Endothelial cell of umbilical vein (primary cell): ENCODE measurements at regions not wholly inside any gene's neighbourhood (a gene's known extent, or its start where the extent isn't known, plus 50 kb on each side); places are given as distances from the start of the nearest gene placed in this dataset.

Experiments
- BruUV-seq: library from RNA; stranded (reverse); fragments of 400-500 nt; replicated peaks from 2 replicates; lab custom pipeline; 2021; lab: Mats Ljungman, UMichigan
- CTCF ChIA-PET: fragments of 300-600, 350-600 bp; sonication (Branson Sonifier 250); formaldehyde crosslinking; loops from one replicate; lab custom pipeline; 2021; ENCODE audit warnings: antibody characterized with exemption, inconsistent platforms; lab: Charles Lee
- POLR2A ChIA-PET: fragments of 300-600, 350-600 bp; sonication (Branson Sonifier 250); formaldehyde crosslinking; loops from one replicate; lab custom pipeline; 2021; ENCODE audit warnings: antibody characterized with exemption, inconsistent platforms; lab: Charles Lee
- DNase-seq: peaks from one replicate; pipeline ENCODE4 v3.0.0-alpha.2; 2011; ENCODE audit warnings: low read depth, low spot score
- FAIRE-seq: peaks from 2 replicates; lab custom pipeline; 2011; peaks lifted over from hg19 to GRCh38; lab: Jason Lieb, UNC
- H2AFZ ChIP-seq: 2 replicates; pipeline ENCODE4 v1.6.0; 2012; ENCODE audit warnings: low read depth, low read length, control low read depth, inconsistent platforms
- H3K27ac ChIP-seq: 2 replicates; pipeline ENCODE4 v1.5.1; 2011; ENCODE audit warnings: low read depth, mild to moderate bottlenecking, control low read depth, low read length, moderate library complexity; ENCODE audit not compliant: insufficient read depth
- H3K27me3 ChIP-seq, 2 experiments: 2 replicates each; pipeline versions ENCODE4 v1.6.0 to v1.6.1; 2011; ENCODE audit warnings: low read length in 2 of 2, mixed read lengths in 1 of 2; ENCODE audit not compliant: control insufficient read depth in 2 of 2, insufficient read depth in 2 of 2
- H3K36me3 ChIP-seq, 2 experiments: 2 replicates in 1 of 2; 3 replicates in 1 of 2; pipeline ENCODE4 v1.5.1; 2011; ENCODE audit warnings: low read length in 2 of 2, mild to moderate bottlenecking in 1 of 2, moderate library complexity in 1 of 2; ENCODE audit not compliant: control insufficient read depth in 2 of 2, insufficient read depth in 2 of 2; ENCODE audit errors: extremely low read depth in 1 of 2
- H3K4me1 ChIP-seq: 3 replicates; pipeline ENCODE4 v1.5.1; 2011; ENCODE audit warnings: mild to moderate bottlenecking, low read length; ENCODE audit not compliant: control insufficient read depth, insufficient read depth; ENCODE audit errors: extremely low read depth
- H3K4me2 ChIP-seq: 2 replicates; pipeline ENCODE4 v1.6.1; 2011; ENCODE audit warnings: low read length, control low read depth, mixed read lengths; ENCODE audit not compliant: insufficient read depth
- H3K4me3 ChIP-seq, 3 experiments: fragments of 200-600 bp in 1 of 3; sonication (generic), shearing (Covaris generic) in 1 of 3; replicated peaks in 1 of 3; 2 replicates each; pipeline ENCODE4 v1.5.1; 2011 to 2016; ENCODE audit warnings: control low read depth in 3 of 3, low read length in 3 of 3, mild to moderate bottlenecking in 2 of 3, inconsistent platforms in 1 of 3, low read depth in 1 of 3, moderate library complexity in 1 of 3; ENCODE audit not compliant: insufficient read depth in 1 of 3
- H3K79me2 ChIP-seq: 2 replicates; pipeline ENCODE4 v1.6.0; 2012; ENCODE audit warnings: low read length, inconsistent platforms; ENCODE audit not compliant: control insufficient read depth, insufficient read depth
- H3K9ac ChIP-seq: replicated peaks from 2 replicates; pipeline ENCODE3; 2011; ENCODE audit warnings: low read length, control low read depth; ENCODE audit not compliant: insufficient read depth; ENCODE audit errors: extremely low read depth
- H3K9me1 ChIP-seq: replicated peaks from 3 replicates; pipeline ENCODE4 v1.6.0; 2011; ENCODE audit warnings: mild to moderate bottlenecking, low read length; ENCODE audit not compliant: control insufficient read depth, insufficient read depth; ENCODE audit errors: extremely low read depth
- H3K9me3 ChIP-seq: replicated peaks from 2 replicates; pipeline ENCODE4 v1.5.1; 2012; ENCODE audit warnings: low read length, inconsistent platforms; ENCODE audit not compliant: control insufficient read depth, insufficient read depth
- H4K20me1 ChIP-seq: replicated peaks from 2 replicates; pipeline ENCODE3; 2011; ENCODE audit warnings: mild to moderate bottlenecking, low read length; ENCODE audit not compliant: control insufficient read depth, insufficient read depth; ENCODE audit errors: extremely low read depth
- EZH2 ChIP-seq: IDR thresholded peaks from 2 replicates; pipeline ENCODE4 v1.6.1; 2012; ENCODE audit warnings: borderline replicate concordance, low read depth, mild to moderate bottlenecking, moderate library complexity, low read length, inconsistent platforms; ENCODE audit not compliant: severe bottlenecking
- FOS ChIP-seq: IDR thresholded peaks from 2 replicates; pipeline ENCODE4 v1.6.1; 2011; ENCODE audit warnings: mild to moderate bottlenecking, low read length, moderate library complexity, borderline replicate concordance; ENCODE audit not compliant: insufficient read depth
- GATA2 ChIP-seq: IDR thresholded peaks from 2 replicates; pipeline ENCODE4 v1.7.0; 2011; ENCODE audit warnings: low read depth, mild to moderate bottlenecking, moderate library complexity, mixed read lengths, low read length; ENCODE audit not compliant: insufficient read length, insufficient read depth
- JUN ChIP-seq: IDR thresholded peaks from 2 replicates; pipeline ENCODE4 v1.6.1; 2011; ENCODE audit warnings: borderline replicate concordance, low read depth; ENCODE audit not compliant: insufficient read length, insufficient read depth
- MYC ChIP-seq: IDR thresholded peaks from one replicate; pipeline ENCODE4 v1.6.1; 2011; ENCODE audit warnings: mild to moderate bottlenecking, low read depth, low read length
- POLR2A ChIP-seq: IDR thresholded peaks from 2 replicates; pipeline ENCODE4 v1.6.1; 2012; ENCODE audit warnings: low read depth, mild to moderate bottlenecking, control low read depth, low read length
- POLR2AphosphoS5 ChIP-seq: IDR thresholded peaks from 2 replicates; pipeline ENCODE4 v1.6.1; 2012; ENCODE audit warnings: low read depth, mild to moderate bottlenecking, control low read depth, low read length, moderate library complexity; ENCODE audit not compliant: insufficient read depth
- dilution Hi-C: fragments of 300-500 bp; cut with MboI; formaldehyde crosslinking; loops from one replicate; pipeline ENCODE4 v1.15.0; 2019; ENCODE audit warnings: low sequenced_read_pairs; ENCODE audit not compliant: extremely low pct_ligation_motif_present
- intact Hi-C: fragments of 100-400 bp; cut with micrococcal nuclease; formaldehyde crosslinking; loops from one replicate; pipeline ENCODE4 v1.10.0; 2022
- TF ChIP-seq, protein P1 (sequence below), 2 donors: IDR thresholded peaks; 1 replicate in 1 of 2; 2 replicates in 1 of 2; pipeline ENCODE4 v1.5.1; 2011; ENCODE audit warnings: low read length in 2 of 2, mild to moderate bottlenecking in 2 of 2, moderate library complexity in 2 of 2, control low read depth in 1 of 2, inconsistent platforms in 1 of 2, low read depth in 1 of 2; ENCODE audit not compliant: insufficient read depth in 1 of 2; ENCODE audit errors: extremely low read depth in 1 of 2
- TF ChIP-seq, protein P2 (sequence below): IDR thresholded peaks from 2 replicates; pipeline ENCODE4 v1.6.1; 2011; ENCODE audit not compliant: insufficient read depth, insufficient read length

- dilution Hi-C loops (no loop called here), intact Hi-C loops (no loop called here)
- Histone ChIP-seq H4K20me1 (no peaks in the 10 kb centered on the region), H3K4me2 (no peak overlapping the region), H3K27me3 (no peaks in the 10 kb centered on the region), H3K36me3 (no peaks in the 10 kb centered on the region), H2AFZ (no peak overlapping the region), H3K79me2 (no peaks in the 10 kb centered on the region), H3K9me1 (no peaks in the 10 kb centered on the region), H3K27ac (no peak overlapping the region), H3K9me3 (no peaks in the 10 kb centered on the region), H3K4me3 (no peak overlapping the region), H3K9ac (no peak overlapping the region), H3K4me1 (no peaks in the 10 kb centered on the region)
- TF ChIP-seq MYC (no peak), EZH2 (no peak), GATA2 (no peak), POLR2AphosphoS5 (no peak), JUN (no peak), FOS (no peak), POLR2A (no peak)
- TF ChIP-seq, protein P1, sequence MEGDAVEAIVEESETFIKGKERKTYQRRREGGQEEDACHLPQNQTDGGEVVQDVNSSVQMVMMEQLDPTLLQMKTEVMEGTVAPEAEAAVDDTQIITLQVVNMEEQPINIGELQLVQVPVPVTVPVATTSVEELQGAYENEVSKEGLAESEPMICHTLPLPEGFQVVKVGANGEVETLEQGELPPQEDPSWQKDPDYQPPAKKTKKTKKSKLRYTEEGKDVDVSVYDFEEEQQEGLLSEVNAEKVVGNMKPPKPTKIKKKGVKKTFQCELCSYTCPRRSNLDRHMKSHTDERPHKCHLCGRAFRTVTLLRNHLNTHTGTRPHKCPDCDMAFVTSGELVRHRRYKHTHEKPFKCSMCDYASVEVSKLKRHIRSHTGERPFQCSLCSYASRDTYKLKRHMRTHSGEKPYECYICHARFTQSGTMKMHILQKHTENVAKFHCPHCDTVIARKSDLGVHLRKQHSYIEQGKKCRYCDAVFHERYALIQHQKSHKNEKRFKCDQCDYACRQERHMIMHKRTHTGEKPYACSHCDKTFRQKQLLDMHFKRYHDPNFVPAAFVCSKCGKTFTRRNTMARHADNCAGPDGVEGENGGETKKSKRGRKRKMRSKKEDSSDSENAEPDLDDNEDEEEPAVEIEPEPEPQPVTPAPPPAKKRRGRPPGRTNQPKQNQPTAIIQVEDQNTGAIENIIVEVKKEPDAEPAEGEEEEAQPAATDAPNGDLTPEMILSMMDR (IDR thresholded peaks at IDR 0.05; ENCODE audit: extremely low read depth in 1 of 2, insufficient read depth in 1 of 2, low read depth in 1 of 2, low read length in 2 of 2) = no peak
- TF ChIP-seq, protein P2, sequence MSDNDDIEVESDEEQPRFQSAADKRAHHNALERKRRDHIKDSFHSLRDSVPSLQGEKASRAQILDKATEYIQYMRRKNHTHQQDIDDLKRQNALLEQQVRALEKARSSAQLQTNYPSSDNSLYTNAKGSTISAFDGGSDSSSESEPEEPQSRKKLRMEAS = no peak
- no peak for DNase-seq
- no TSS peak for BruUV-seq
- CTCF ChIA-PET = no interaction called here
- POLR2A ChIA-PET = no interaction called here
- no peak for FAIRE-seq
These were observed 396.0 kb upstream of the RGPD4 start for GRCh38 chr2:107430596-107431266.
